Left renal pelvis (tissue), 4 donors: ENCODE measurements at regions not wholly inside any gene's neighbourhood (a gene's known extent, or its start where the extent isn't known, plus 50 kb on each side); places are given as distances from the start of the nearest gene placed in this dataset.
"Not testable (repeated sequence)": the region's sequence is repeated elsewhere in the genome, so short reads cannot be mapped to it uniquely, and the experiment has no call there.

ENCODE experiments used
- DNase-seq, 4 donors: peaks; one replicate each; pipeline ENCODE4 v3.0.0-alpha.2; 2013; ENCODE audit warnings: low read depth in 4 of 4, low spot score in 3 of 4

DNA sequence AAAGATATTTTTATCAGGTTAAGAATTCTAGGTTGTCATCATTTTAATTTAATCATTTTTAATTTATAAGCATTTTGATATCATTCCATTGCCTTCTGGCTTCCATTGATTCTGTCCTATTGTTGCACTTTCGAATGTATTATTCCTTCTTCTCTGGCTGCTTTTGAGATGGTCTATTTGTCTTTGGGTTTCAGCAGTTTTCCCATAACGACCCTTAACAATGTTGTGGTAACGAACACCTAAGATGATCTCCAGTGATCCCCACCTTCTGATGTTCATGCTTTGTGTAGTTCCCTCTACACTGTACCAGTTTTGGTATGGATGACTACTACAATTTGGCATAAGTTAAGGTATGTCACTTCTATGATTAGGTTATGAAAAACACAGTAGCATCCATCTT is 59.9 kb downstream of the MINAR1 start:
- DNase-seq = no peak

DNA sequence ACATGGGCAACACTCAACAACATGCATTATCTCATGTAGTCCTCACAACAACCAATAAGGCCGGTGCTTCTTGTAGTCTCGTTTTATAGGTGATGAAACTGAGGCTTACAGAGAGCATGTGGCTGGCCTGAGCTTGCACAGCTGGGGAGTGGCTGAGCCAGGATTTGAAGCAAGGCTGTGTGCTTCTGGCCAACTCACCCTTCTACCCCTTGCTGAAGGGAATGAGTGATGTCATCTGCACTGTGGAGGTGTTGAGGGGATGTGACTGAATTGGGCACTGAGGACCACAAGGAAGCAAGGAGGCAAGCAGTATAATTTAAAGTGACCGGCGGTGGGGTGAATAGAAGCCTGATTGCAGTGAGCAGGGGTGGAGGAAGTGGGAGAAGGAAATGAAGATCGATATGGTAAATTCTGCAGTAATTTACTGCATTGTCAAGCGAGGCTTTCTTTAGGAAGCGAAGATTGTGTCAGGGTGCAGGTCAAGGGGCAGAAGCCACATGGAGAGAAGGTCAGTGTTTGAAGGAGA is 62.3 kb downstream of the MINAR1 start:
- no peak for DNase-seq

DNA sequence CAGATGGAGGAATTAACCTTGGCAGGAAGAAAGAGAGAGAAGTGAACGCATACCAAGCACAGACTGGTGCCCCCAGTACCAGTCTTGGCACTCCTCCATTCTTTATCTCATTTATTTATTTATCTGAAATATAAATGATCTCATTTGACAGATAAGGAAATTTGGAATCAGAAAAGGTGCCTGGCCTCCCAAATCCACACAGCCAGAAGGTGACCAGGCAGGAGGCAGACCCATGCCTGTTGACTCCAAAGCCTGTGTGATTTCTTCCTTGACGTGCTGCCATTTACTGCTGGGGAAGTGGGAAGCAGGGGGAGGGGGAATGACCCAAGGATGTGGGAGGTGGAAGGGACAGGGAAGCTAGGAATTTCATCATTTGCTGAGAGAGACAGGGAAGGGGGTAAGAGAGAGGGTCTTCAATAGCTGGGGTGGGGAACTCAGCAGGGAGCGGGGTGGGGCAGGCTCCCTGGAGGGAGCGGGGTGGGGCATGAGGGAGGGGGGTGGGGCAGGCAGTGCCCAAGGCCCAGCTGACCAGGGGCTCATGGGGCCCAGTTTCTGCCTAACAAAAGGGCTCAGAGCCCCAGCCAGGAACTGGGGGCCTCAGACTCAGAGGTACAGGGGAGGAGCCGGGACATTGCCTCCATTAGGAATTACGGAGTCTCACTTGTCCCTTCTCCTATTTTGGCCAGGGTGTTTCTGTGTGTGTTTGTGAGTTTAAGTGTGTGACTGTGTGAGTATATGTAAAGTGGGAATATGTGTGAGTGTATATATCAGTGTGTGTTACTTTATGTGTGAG is 63.0 kb downstream of the MINAR1 start:
- no peak for DNase-seq

DNA sequence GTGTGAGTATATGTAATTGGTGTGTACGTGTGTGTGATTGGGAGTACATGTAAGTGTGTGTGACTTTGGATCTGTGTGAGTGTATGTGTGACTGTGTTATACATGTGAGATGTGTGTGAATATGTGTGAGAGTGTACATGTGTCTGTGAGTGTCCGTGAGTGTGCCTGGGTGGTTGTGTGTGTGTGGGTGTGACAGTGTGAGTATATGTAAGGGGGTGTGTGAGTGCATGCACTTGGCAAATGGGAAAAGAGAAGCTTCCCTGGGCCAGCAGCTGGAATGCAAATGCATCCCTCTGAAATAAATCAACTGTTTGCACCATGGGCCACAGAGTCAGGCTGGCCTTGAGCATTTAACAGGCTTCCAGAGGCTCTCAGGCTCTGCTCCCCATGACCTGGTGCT is 63.6 kb downstream of the MINAR1 start:
- no peak for DNase-seq

DNA sequence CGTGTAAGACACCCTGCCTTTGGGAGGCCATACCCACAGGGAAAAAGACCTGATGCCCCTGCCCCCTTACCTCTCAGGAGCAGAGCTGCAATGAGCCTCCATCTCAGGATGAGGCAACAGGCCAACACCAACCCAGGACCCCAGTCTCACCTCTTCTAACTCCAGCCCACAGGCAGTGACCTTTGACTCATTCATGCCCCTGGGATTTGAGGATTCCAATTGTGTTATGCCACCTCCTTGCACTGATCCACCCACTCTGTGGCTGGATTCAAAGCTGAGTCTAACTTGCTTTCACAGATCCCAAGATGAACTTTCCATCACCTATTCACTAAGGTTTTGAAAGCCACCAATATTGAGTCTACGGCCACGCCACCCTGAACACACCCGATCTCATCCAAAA is 64.7 kb downstream of the MINAR1 start:
- no peak for DNase-seq

DNA sequence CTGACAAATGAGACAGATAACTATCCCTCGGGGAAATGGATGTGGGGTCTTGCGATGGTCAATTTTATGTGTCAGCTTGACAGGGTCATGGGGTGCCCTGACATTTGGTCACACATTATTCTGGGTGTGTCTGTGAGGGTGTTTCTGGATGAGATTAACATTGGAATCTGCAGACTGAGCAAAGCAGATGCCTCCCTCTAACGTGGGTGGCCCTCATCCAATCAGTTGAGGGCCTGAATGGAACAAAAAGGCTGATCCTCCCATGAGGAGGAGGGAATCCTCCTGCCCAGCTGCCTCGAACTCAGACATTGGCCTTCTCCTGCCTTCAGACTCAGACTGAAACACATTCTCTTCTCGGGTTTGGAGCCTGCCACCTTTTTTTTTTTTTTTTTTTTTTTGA is 69.0 kb downstream of the MINAR1 start:
- no peak for DNase-seq

DNA sequence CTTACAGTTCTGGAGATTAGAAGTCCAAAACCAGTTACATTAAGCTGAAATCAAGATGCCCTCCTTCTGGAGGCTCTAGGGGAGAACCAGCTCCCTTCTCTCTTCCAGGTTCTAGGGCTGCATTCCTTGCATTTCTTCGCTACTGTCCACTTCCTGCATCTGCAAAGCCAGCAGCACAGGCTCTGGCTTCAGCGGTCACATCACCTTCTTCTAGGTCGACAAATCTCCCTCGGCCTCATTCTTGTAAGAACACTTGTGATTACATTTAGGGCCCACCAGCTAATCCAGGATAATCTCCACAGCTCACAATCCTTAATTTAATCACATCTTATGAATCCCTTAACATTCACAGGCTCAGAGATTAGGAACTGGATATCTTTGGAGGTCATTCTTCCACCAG is 73.8 kb downstream of the MINAR1 start:
- DNase-seq = no peak

DNA sequence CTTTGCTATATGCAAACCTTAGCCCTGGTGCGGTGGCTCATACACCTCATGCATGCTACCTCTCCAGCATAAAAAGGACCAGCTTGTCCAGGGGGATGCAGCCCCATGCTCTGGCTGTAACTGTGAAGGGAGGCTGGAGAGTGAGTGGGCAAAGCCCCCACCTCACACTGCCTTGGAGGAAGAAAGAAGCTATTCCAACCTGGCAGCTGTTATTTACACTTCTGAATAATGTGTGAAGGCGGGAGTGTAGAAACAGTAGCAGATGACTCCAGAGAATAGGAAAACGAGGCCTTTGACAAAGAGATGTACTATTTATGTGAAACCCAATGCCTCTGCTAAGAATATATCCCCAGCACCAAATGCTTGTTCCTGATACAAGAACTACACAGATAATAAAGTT is 80.7 kb downstream of the MINAR1 start:
- not testable (repeated sequence) for DNase-seq

DNA sequence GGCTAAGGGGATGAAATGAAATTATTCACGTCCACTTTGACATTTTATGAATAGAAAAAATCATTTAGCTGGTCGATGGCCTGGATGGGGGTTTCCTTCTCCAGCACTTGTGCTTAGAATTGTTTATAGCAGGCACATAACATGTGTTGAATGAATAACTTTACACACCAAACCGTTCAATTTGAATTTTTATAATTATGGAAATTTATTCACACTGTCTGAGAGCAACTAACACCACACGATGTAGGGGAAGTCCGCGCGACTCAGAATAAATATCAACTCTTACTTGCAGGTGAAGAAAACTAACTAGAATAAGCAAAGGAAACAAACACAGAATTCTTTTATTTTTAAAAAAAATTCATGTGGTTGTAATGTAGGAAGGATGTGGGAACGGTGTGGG is 81.3 kb downstream of the MINAR1 start:
- no peak for DNase-seq

DNA sequence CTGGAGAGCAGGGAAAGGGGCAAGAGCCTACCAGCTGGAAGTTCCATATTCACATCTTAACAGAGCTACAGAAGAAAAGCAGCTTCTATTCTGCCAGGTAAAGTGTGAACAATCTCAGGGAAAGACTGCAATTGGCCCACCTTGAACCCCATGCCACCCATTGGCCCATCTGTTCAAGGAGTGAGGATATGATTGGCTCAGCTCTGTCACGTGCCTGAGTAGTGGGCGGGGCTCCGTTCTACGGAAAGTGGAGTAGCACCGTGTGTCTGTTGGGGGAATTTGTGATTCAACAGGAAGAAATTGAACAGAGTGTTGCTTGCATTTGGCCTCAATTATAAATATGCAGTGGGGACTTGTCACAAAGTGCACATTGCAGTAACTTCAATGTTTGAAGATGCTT is 81.8 kb downstream of the MINAR1 start:
- no peak for DNase-seq

DNA sequence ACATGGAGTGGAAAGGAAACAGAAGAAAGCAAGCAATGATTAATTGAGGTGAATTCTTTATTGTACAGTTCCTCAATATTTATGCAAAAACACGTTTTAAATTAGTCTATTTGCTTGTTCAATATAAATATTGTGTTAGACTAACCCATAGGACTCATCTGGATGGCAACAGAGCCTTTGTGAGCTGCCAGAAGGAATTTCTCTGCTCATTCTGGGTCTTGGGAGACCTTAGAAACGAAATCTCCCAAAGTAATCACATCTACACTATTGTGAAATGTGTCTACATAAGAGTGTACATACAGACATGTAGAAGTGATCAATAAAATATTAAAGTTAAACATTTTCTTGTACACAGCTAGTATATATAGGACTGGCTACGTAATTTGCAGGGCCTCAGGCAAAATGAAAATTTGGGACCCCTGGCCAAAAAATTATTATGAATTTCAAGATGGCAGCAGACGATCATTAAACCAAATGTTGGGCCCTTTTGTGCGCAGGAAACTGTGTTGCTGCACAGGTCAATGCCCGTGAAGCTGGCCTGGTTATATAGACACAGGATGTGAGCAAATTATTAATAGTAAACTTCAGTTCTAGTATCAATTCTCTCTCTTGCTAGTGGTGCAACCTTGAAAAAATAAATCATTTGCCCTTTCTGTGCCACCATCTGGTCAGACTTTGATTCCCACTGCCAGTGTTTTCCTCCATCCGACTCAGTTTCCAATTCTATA is 83.3 kb downstream of the MINAR1 start:
- DNase-seq = no peak

DNA sequence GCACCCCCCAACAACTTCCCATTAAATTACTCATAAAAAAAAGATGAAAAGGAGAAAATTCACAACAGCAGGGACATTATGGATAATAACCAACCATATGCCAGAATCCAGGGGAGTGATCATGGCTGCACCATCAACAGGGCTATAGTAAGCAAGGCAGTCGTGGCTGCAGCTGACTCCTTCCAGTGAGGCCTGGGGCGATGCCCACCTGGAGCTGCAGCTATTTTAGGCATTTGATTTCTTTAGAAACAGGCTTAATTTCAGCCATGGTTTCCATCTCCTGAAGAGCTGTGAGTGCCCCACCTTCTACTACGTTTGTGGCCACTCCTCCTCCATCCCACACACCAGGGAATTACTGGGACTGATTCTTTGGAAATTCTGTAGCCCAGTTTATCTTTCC is 84.0 kb downstream of the MINAR1 start:
- no peak for DNase-seq

DNA sequence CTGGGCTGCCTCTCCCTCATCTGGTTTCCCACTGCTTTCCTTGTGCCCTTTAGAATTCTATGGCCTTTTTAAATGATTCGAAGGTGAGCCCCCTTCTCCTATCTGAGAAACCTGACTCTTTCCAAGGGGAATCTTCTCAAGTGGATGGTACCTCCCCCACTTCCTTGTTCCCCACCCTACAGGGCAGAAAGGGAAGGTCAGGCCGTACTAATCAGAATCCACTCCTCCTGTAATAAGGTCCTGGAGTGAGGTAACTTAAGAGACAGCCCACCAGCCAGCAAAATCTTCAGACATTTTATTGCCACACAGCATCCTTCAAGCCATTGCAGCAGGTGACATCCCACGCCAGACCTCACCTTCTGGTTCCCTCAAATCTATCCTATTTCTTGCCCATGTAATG is 84.5 kb downstream of the MINAR1 start:
- DNase-seq = no peak

DNA sequence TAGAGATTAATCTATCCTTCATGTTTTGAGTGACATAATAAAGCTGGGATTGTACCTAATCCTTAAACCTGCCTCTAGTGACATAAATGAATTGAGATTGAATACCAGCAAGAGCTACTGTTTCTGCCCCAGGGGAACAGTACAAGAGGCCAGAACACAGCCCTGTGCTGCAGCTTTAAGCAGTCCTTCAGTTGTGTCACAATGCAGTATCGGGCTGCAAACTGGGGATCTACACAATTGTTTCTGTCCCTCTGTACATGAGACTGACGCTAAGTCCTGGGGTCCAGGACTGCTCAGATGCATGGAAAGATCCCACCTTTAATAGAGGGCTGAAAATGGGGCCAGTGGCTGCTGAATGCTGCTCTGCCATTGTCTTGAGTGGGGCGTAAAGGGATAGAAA is 87.5 kb downstream of the MINAR1 start:
- DNase-seq = no peak

DNA sequence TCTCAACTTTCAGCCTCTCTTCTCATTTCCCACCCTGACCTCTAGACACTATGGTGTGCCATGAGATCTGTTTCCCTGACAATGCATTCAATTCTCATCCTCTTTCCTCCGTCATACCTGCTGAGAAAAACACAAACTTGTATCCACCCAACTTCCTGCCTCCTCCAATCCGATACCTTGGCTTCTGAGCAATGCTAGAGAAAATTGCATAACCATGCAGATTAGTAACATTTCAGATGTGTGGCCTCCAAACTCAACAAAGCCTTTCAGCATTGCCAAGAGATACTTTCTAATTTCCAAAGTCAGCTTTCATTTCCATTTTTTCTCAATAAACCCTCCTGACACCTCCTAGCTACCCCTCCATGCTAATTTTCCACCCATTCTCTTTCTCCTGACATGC is 88.5 kb downstream of the MINAR1 start:
- DNase-seq = no peak

DNA sequence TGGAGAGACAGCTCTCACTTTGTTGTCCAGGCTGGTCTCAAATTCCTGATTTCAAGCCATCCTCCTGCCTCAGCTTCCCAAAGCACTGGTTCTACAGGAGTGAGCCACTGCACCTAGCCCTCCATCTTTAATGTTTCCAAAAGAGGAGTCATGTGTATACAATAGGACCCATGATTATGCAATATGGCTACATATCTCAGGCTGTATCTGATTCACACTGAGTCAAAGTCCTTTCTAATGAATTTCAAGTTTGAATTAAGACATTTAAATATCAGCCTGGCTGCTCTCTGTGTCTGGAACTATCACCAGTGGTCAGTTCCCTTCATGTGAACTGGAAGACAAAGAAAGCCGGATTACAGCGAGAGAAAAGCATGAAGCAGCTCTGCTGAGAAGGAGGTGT is 90.5 kb downstream of the MINAR1 start:
- DNase-seq = no peak

DNA sequence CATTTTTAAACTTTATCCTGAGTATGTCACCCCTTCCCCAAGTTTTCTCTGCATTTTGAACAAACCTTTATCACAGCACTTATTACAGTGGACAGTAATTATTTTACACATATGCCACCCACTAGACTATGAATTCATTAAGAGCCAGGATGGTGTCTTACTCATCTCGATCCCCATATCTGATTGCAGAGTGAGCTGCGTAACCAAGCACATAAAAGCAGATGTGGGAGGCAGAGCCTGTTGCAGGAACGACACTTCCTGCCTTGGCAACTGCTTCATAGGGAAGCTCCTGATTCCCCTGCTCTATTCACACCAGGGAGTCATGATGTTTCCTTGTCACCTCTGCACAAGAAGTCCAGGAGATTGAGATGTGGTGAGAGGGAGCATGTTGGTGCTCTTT is 91.1 kb downstream of the MINAR1 start:
- DNase-seq = no peak

DNA sequence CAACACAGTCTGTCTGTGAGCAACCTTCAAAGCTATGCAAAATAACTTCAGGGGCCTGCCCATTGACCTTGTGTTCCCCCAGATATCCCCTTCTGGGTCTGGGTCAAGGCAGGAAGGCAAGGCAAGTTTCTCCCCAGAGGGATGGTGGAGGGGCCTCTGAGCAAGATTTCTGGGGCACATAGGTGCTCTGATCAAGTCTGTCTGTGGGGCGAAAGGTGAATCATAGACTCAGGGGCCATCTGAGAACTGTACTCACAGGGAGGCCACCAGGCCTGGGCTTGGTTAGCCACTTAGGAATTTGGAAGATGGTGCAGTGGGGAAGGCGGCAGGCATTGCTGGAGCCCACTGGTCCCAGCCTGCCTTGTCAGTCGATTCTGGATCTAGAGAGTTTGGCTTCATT is 92.4 kb downstream of the MINAR1 start:
- DNase-seq = no peak

DNA sequence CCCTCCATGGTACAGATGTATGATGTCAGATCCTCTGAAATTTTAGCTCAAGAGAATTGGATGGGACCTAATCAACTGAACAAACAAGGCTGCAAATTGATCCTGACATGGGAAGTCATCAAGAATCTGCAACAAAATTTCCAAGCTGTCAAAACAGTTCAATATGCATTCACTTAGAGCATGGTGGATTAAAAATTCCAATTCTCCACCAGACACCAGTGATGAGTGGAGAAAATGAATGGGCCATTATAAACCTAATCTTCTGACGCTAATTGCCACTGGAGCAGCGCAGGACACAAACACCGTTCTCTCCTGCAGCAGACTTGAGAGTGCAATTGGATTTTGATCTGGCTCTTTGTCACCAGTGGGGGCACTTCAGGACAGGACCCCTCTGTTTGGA is 94.2 kb downstream of the MINAR1 start:
- DNase-seq = no peak

DNA sequence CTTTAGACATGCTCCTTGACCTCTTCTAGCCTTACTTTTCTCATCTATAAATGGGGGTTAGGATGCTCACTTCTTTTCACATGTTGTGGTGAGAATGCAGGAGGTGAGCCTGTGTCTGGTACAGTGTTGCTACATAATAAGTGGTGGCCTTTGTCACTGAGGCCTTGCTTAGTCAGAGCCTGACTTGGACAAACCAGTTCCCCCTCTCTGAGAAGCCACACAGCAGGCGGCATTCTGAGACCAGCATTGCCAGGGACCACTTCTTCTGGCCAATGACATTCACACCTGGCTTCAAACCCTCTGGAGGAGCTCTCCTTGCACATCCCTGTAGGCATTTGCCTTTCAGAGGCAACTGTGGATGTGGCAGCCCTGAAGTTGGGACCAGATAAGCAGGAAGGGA is 95.7 kb downstream of the MINAR1 start:
- no peak for DNase-seq

DNA sequence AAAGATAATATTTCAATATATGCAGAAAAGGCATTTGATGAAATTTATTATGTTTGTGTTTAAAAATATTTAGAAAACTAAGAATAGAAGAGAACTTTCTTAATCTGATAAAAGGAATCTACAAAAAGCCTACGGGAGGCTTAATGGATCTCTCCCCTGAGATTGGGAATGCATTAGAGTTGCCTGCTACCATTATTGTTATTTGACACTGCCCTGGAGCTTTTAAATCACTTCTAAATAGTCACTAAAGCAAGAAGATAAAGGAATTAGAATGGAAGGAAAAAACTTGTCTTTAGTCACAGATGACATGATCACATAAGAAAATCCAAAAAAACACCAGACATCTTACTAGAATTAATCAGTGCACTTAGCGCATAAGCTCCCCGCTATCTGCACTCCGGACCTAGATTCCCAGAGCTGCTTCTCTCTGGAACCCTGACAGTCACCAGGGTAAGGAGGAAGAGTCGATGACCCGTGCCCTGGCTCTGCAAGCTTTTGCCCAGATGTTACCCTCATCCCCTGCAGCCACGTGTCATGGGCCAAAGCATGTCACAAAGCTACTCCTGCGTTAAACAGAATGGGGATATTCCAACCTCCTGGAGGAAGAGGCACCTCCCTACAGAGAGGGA is 97.1 kb downstream of the MINAR1 start:
- no peak for DNase-seq

DNA sequence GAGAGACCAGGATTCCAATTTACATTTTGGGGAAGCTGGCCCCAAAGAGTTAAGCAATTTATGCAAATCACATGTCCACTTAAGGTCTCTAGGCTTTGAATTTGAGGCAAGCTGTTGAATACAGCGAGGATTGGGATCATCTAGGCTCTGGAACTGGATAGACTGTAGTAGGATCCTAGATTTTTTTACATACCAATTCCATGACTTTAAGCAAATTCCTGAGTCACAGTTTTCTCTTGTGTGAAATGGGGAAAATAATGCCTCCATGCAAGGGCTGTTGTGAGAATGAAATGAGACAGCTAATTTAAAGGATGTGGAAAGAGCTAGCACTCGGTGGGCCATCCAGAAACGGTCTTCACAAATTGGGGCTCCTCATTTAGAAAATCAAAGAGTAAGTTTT is 103.4 kb downstream of the MINAR1 start:
- DNase-seq = no peak
